Stimulated activated CD4-positive, alpha-beta T cell treated with anti-CD3 and anti-CD28 coated beads, Interleukin-15, amount 100 ng/mL, for 24 hours (primary cell): ENCODE measurements at regions not wholly inside any gene's neighbourhood (a gene's known extent, or its start where the extent isn't known, plus 50 kb on each side); places are given as distances from the start of the nearest gene placed in this dataset.
"Not testable (repeated sequence)": the region's sequence is repeated elsewhere in the genome, so short reads cannot be mapped to it uniquely, and the experiment has no call there.

Experiments
- DNase-seq: peaks from one replicate; pipeline ENCODE4 v3.0.0-alpha.2; 2020

- no peak for DNase-seq
These were observed 173.0 kb upstream of the IGF1 start for GRCh38 chr12:102653406-102653805.

- no peak for DNase-seq
These were observed 172.4 kb upstream of the IGF1 start for GRCh38 chr12:102652645-102653313.

DNA sequence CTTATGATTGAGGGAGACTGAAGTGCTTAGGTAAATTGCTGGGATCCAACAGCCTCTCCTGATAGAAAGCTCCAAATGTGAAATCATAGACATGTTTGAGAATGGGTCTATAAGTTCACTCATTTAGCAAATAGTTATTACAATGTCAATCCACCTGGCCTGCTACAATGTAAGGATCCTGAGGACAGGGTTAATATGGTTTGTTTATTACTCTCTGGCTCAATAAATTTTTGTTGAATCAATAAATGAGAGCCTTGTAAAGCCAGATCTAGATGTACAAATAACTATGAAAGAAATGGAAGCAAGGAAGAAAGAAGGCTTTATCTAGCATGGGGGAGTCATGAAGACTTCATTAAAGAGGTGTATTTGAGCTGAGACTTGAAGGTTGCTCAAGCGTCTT is 165.6 kb upstream of the IGF1 start:
- DNase-seq: no peak

GRCh38 chr12:102643879-102644575 is 163.7 kb upstream of the IGF1 start:
- no peak for DNase-seq

DNA sequence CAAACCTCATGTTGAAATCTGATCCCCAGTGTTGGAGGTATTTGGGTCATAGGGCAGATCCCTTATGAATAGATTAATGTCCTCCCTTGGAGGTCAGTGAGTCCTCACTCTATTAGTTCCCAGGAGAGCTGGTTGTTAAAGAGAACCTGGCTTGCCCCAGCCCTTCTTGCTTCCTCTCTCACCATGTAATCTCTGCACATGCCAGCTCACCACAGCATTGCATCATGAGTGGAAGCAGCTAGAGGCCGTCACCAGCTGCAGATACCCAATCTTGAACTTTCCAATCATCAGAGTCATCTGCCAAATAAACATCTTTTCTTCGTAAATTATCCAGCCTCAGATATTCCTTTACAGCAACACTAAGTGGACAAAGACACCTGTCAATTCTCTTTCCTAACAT is 161.8 kb upstream of the IGF1 start:
- DNase-seq: no peak

DNA sequence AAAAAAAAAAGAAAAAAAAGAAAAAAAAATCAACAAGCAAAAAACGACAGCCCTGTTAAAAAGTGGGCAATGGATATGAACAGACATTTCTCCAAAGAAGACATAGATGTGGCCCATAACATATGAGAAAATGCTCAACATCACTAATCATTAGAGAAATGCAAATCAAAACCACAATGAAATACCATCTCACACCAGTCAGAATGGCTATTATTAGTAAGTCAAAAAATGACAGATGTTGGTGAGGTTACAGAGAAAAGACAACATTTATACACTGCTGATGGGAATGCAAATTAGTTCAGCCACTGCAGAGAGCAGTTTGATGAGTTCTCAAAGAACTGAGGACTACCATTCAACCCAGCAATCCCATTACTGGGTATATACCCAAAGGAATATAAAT is 160.3 kb upstream of the IGF1 start:
- not testable (repeated sequence) for DNase-seq

DNA sequence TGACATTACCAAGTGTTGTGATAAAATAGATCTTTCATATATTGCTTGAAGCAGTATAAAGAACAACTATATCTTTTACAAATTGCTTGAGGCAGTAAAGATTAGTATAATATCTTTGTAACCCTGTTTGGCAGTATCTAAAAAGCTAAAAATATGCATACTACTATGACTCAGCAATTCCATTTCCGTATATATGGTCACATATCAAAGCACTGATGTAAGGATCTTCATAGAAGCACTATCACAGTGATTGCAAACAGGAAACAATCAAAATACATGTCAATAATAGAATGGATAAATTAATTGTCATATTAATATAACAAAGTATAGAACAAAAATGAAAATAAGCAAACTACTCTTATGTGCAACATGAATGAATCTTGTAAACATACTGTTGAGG is 158.4 kb upstream of the IGF1 start:
- DNase-seq: no peak

- no peak for DNase-seq
These were observed 153.7 kb upstream of the IGF1 start for GRCh38 chr12:102633981-102634605.

DNA sequence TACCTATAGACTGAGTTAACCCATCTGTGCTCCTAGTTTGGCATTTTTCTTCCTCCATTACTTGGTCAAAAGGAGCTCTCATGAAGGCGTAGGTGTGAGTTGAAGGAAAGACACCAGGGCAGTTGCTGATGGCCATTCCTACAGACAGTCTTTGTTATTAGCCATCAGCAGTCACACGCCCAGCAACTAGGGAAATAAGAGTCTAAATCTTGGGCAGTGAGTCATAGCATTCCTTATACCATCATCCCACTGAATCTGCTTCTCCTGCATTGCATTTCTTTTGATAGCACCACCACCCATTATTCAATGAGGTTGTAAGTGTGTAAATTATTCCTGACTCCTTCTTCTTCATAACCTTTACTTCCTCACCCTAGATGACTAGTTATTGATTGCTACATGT is 150.9 kb upstream of the IGF1 start:
- no peak for DNase-seq

- no peak for DNase-seq
These were observed 149.0 kb upstream of the IGF1 start for GRCh38 chr12:102629262-102629888.

DNA sequence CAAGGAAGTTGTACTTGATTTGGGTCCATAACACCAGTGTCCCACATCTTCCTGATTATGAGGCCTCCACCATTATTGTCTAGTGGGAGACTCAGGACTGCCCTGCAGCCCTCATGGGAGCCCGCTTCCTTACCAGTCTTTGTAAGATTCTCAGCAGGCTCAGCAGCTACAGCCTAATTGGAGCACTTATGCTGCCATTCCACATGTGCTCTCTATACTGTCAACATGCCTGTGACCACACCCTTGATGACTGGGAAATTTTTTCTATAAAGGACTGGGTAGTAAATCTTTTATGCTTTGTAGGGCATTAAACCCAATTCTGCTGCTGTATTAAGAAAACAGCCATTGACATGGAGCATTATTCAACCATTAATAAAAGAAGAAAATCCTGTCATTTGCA is 145.5 kb upstream of the IGF1 start:
- no peak for DNase-seq

GRCh38 chr12:102622618-102623017 is 142.3 kb upstream of the IGF1 start:
- no peak for DNase-seq

DNA sequence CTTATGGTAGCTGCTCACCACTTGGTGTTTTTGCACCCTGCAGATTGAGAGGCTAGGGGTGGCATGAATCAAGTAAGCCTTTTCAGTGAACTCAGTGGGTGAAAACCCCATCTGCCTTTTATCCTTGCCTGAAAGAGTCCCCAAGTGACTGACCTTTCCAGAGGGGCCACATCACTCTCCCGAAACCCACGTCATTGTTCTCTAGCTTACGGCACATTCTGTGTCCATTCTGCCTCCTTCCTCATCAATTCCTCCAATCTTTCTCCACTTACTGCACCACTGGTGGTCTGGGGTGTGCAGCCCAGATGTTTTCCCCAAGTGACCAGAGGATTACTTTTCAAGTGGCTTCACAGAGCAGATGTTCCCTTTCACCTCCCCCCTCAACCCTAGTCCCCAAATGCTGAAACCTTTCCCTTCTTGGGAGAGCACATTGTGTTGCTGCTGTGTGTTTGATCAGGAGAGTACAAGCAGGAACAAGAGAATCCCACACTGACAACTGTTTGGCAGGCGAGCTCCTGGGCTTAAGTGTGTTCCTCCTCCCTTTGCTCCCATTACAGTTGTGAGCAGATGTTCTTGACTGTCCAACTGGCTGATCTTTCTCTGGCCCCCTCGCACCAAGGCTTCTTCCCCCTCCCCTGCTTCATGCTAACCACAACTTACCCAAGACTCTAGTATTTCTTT is 138.0 kb upstream of the IGF1 start:
- DNase-seq: no peak

- no peak for DNase-seq
These were observed 136.3 kb upstream of the IGF1 start for GRCh38 chr12:102616692-102617091.

DNA sequence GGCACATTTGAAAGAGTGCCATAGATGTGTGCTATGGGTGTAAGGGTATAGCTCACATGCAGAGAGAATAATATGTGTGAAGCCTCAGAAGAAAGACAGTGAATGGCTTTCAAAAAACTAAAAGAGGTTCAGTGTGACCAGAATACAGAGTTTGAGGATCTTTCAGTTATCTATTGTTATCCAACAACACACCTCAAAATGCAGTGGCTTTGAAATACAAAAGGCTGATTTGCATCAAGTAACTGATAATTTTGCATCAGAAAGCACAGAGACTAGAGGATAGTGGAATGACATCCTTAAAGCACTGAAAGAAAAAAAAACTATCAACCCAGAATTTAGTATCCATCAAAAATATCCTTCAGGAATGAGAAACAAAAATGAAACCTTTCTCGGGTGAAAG is 131.6 kb upstream of the IGF1 start:
- DNase-seq: no peak

DNA sequence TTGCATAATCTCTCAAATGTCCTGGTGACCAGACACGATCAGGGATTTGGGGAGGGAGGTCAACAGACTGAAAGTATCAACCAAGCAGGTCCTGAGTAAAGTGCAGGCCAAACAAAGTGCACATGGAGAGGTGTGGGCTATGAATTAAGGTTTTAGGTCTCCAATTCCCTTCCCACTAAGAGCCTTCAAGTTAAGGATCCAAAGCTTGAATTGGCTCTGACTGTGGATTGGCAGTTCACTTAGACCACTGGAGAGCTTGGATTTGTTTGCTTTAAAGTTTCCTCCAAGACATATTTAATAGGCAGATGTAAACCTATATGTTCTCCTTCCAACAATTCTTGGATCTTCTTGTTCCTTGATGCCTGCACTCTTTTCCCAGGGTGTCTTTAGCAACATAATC is 129.6 kb upstream of the IGF1 start:
- no peak for DNase-seq

DNA sequence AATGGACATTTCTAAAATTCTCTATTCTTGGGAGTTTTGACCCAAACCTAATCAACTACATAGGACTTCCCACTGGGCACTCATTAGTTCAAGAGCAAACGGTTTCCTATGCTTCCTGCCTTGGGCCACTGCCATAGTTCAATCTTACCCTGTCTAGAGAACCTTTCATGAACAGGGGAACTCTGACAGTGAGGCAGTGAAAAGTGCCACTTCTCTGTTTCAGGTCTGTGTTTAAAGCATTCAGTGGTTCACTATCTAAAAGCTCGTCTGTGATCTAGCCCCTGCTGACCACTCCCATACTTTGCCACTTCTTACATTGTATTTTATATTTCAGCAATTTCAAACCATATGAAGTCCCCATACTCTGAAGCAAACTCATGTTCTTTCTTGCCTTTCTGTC is 122.7 kb upstream of the IGF1 start:
- no peak for DNase-seq

DNA sequence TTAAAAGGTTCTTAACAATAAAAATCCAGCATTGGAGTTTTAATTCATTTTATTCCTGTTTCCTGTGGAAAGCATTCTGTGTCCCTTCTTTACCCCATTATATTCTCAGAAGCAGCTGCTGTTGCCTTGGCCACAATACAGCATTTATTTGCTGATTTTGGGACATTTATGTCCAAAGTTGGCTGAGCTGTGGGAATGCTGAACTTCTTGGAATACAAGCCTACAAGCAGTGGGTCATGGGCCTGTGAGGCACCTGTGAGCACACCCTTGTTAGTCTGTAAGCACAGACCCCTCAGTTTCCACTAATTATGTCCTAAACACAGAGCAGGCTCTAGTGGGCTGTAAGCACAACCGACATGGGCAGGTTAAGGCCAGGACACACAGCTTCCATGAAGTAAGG is 122.2 kb upstream of the IGF1 start:
- DNase-seq: no peak

DNA sequence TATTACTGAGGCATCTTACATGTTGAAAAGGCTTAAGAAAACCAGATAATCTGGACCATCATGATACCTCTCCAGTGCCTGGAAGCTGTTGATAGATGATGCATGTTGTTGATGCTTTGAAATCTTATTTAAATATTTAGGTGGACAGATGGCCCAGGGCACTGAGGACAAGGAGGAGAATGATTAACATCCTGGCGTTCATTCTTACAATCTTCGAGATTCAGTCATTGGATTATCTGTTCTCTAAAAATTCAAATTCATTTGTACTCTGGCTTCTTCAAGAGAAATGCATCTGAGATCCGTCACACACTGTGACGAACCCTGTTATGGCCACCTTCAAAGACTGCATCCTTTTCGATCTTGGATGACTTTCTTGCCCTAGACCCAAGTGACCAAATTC is 121.3 kb upstream of the IGF1 start:
- DNase-seq: no peak

DNA sequence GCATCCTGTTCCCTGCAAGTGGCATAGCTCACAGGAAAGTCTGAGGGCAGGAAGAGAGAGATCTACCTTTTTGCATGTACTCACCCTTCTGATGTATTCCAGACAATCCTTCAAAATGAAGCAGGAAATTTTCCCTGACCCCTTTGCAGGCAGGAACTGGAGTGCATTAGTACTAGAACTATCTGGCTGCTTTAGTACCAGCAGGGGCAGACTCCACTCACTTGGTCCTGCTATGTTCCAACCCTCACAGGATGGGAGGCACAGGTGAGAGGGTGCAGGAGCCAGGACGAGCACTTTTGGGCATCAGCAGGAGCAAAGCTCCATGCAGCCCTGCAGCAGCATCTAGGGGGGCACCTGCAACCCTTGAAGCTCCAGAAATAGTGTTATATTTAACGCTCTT is 116.3 kb upstream of the IGF1 start:
- DNase-seq: no peak

GRCh38 chr12:102596031-102596430 is 115.7 kb upstream of the IGF1 start:
- DNase-seq: no peak

DNA sequence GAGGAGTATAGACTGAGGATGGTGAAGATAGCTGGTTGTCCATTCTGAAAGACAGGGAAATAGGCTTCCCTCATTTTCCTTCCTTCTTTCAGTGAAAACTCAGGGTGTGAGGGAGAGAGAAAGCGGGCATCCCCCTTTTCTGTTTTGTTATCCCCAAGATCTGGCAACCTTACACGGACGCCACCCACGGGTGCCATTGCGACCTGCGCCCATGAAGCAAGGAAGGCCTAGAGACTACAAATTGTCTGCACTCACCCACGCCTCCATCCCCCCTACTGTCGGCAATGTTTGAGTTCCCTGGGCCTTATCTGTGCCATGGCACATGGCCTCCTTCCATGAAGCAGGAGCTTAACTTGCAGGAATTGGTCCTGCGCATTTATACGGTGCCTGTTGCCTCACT is 115.0 kb upstream of the IGF1 start:
- DNase-seq: no peak

DNA sequence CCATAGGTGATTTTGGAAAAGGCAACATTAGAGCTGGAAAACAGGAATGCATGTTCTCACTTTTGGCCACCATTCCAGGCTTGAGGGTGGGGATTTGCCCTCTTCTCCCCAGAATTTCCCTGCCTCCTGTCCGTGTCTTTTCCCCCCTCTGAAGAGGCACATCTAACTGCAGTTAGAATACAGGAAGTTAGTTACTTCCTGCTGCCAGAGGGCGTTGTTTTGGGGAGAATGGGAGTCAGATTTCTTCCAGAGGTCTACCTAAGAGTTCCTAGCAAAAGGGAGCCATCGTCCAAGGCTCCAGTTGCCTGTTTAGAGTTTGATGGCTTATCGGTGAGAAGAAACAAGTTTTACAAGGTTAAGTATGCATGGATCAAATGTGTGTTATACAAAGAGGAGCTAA is 112.8 kb upstream of the IGF1 start:
- DNase-seq: no peak

DNA sequence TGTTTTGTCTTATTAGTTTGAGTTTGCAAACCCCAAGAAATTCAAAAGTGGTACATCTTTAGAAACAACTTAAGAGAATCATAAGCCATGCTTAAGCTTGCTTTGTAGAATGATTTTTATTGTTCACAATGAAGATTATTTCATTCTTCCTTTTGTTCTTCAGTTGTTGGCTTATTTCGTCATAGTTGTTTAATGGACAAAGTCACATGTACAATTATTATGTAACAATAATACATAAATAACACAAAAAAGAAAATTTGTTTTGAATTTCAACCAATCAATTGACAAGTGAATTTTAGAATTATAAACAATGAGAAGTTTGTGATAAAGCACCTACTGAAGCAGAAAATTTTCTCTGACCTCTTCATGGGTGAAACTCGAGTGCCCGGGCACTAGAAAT is 111.8 kb upstream of the IGF1 start:
- DNase-seq: no peak
